Cardiac muscle cell (in vitro differentiated cells and primary cell): ENCODE measurements at regions not wholly inside any gene's neighbourhood (a gene's known extent, or its start where the extent isn't known, plus 50 kb on each side); places are given as distances from the start of the nearest gene placed in this dataset.

Experiments
- DNase-seq, 2 donors: peaks; one replicate each; pipeline versions ENCODE4 v3.0.0 to v3.0.0-alpha.2; 2010 to 2017; ENCODE audit warnings: low read depth in 1 of 2, low spot score in 1 of 2
- H3K27ac ChIP-seq: fragments of 200-600 bp; sonication (generic); 2 replicates; pipeline ENCODE4 v1.5.1; 2016
- H3K27me3 ChIP-seq: fragments of 200-600 bp; sonication (generic); 2 replicates; pipeline ENCODE4 v1.6.0; 2016; ENCODE audit warnings: control low read depth
- H3K36me3 ChIP-seq: fragments of 200-600 bp; sonication (generic); 2 replicates; pipeline ENCODE4 v1.5.1; 2016; ENCODE audit warnings: control low read depth
- H3K4me1 ChIP-seq: fragments of 200-600 bp; sonication (generic); 2 replicates; pipeline ENCODE4 v1.8.1; 2017; ENCODE audit warnings: low read depth, mild to moderate bottlenecking, mixed run types
- H3K4me3 ChIP-seq: fragments of 200-600 bp; sonication (generic); 2 replicates; pipeline ENCODE4 v1.5.1; 2016; ENCODE audit warnings: mild to moderate bottlenecking
- H3K9me3 ChIP-seq: fragments of 200-600 bp; sonication (generic); 2 replicates; pipeline ENCODE4 v1.5.1; 2017; ENCODE audit warnings: low read depth, mild to moderate bottlenecking, control low read depth
- CTCF ChIP-seq: IDR thresholded peaks from 2 replicates; pipeline ENCODE4 v1.5.1; 2012; ENCODE audit warnings: low read depth, mild to moderate bottlenecking, low read length

GRCh38 chr1:199545780-199546179 is 481.7 kb upstream of the NR5A2 start:
- no peak overlapping the region for H3K4me3 ChIP-seq
- peak in 1 of 2 donors; percentile 1 for DNase-seq
- H3K27ac ChIP-seq, result no peak overlapping the region
- H3K36me3 ChIP-seq, result no peaks in the 10 kb centered on the region
- H3K4me1 ChIP-seq, result no peaks in the 10 kb centered on the region
- H3K9me3 ChIP-seq, result no peaks in the 10 kb centered on the region
- TF ChIP-seq CTCF, result no peak
- H3K27me3 ChIP-seq, result no peaks in the 10 kb centered on the region

- DNase-seq, result no peak
- H3K27ac ChIP-seq, result no peak overlapping the region
- no peak for TF ChIP-seq CTCF
- no peaks in the 10 kb centered on the region for H3K9me3 ChIP-seq
- no peaks in the 10 kb centered on the region for H3K27me3 ChIP-seq
- H3K4me3 ChIP-seq, result no peak overlapping the region
- no peaks in the 10 kb centered on the region for H3K4me1 ChIP-seq
- H3K36me3 ChIP-seq, result no peaks in the 10 kb centered on the region
Measured at GRCh38 chr1:199546323-199546722, 481.2 kb upstream of the NR5A2 start.

GRCh38 chr1:199549421-199549820 is 478.1 kb upstream of the NR5A2 start:
- no peaks in the 10 kb centered on the region for H3K9me3 ChIP-seq
- no peak overlapping the region for H3K4me3 ChIP-seq
- DNase-seq, result no peak
- H3K27me3 ChIP-seq, result no peaks in the 10 kb centered on the region
- H3K36me3 ChIP-seq, result no peaks in the 10 kb centered on the region
- TF ChIP-seq CTCF, result no peak
- H3K4me1 ChIP-seq, result no peaks in the 10 kb centered on the region
- no peak overlapping the region for H3K27ac ChIP-seq

GRCh38 chr1:199550199-199551065 is 477.1 kb upstream of the NR5A2 start:
- H3K27me3 ChIP-seq, result no peaks in the 10 kb centered on the region
- no peak for TF ChIP-seq CTCF
- no peak overlapping the region for H3K4me3 ChIP-seq
- no peaks in the 10 kb centered on the region for H3K36me3 ChIP-seq
- no peaks in the 10 kb centered on the region for H3K4me1 ChIP-seq
- peak; percentile 16 to 33 for DNase-seq
- H3K27ac ChIP-seq, result no peak overlapping the region
- no peaks in the 10 kb centered on the region for H3K9me3 ChIP-seq

- DNase-seq, result peak; percentile 76 to 83
- Histone ChIP-seq H3K4me1 (no peaks in the 10 kb centered on the region), H3K27me3 (no peaks in the 10 kb centered on the region), H3K36me3 (no peaks in the 10 kb centered on the region), H3K4me3 (no peak overlapping the region), H3K9me3 (no peaks in the 10 kb centered on the region), H3K27ac (no peak overlapping the region)
- TF ChIP-seq CTCF, result peak; percentile 83
Measured at GRCh38 chr1:199551967-199552565, 475.4 kb upstream of the NR5A2 start.
